ENCODE measurements at regions not wholly inside any gene's neighbourhood (a gene's known extent, or its start where the extent isn't known, plus 50 kb on each side); places are given as distances from the start of the nearest gene placed in this dataset.

DNA sequence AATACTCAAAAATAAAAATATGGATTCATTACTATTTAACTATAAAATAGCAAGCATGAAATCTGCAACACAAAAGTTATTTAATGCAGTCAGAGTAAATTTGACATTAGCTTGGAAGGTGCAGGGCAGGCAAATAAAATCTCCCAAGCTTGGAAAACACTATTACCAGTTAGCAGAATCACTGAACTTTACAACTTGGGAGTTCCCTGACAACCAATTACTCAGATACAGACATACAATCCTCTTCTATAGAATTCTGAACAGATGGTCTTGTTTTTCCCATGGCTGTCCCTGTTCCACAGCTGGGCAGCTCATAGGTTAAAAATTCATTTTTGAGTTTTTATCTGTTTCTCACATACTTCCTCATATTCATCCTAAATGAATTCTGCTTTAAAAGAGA, 1002.6 kb downstream of the SORCS3 start:
- Histone ChIP-seq H3K9me1 (ENCODE audit: control insufficient read depth, extremely low read depth, insufficient read depth, low read length) (no peaks in the 10 kb centered on the region), H3K4me3 (ENCODE audit: control insufficient read depth in 2 of 3, extremely low read depth in 1 of 3, insufficient read depth in 2 of 3, low read depth in 1 of 3, low read length in 3 of 3) (no peak overlapping the region), H2AFZ (ENCODE audit: control insufficient read depth, low read length) (no peak overlapping the region), H3K4me1 (ENCODE audit: control insufficient read depth, extremely low read depth, insufficient read depth, low read length) (no peaks in the 10 kb centered on the region), H4K20me1 (ENCODE audit: control insufficient read depth, extremely low read depth, insufficient read depth, low read length) (no peaks in the 10 kb centered on the region), H3K9me3 (ENCODE audit: control insufficient read depth, low read depth, low read length) (no peaks in the 10 kb centered on the region), H3K9ac (ENCODE audit: control insufficient read depth, extremely low read depth, insufficient read depth, low read length) (no peak overlapping the region), H3K4me2 (ENCODE audit: control insufficient read depth, extremely low read depth, insufficient read depth, low read depth, low read length) (no peak overlapping the region), H3K27ac (ENCODE audit: control insufficient read depth, insufficient read depth, low read length) (no peak overlapping the region), H3K36me3 (ENCODE audit: control insufficient read depth in 2 of 2, extremely low read depth in 1 of 2, insufficient read depth in 2 of 2, low read length in 2 of 2) (no peaks in the 10 kb centered on the region), H3K27me3 (ENCODE audit: control insufficient read depth, extremely low read depth, insufficient read depth, low read length) (no peaks in the 10 kb centered on the region), H3K79me2 (ENCODE audit: control insufficient read depth, insufficient read depth, low read length) (no peaks in the 10 kb centered on the region)
- FAIRE-seq (no peak), DNase-seq (ENCODE audit: low read depth, low spot score) (no peak)
- dilution Hi-C loops (cut with MboI; ENCODE audit: extremely low pct_ligation_motif_present, low sequenced_read_pairs) = no loop called here
- TF ChIP-seq, protein P1, sequence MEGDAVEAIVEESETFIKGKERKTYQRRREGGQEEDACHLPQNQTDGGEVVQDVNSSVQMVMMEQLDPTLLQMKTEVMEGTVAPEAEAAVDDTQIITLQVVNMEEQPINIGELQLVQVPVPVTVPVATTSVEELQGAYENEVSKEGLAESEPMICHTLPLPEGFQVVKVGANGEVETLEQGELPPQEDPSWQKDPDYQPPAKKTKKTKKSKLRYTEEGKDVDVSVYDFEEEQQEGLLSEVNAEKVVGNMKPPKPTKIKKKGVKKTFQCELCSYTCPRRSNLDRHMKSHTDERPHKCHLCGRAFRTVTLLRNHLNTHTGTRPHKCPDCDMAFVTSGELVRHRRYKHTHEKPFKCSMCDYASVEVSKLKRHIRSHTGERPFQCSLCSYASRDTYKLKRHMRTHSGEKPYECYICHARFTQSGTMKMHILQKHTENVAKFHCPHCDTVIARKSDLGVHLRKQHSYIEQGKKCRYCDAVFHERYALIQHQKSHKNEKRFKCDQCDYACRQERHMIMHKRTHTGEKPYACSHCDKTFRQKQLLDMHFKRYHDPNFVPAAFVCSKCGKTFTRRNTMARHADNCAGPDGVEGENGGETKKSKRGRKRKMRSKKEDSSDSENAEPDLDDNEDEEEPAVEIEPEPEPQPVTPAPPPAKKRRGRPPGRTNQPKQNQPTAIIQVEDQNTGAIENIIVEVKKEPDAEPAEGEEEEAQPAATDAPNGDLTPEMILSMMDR (optimal IDR thresholded peaks at IDR 0.05 in 1 of 3, IDR thresholded peaks at IDR 0.05 in 1 of 3, conservative IDR thresholded peaks at IDR 0.05 in 1 of 3; ENCODE audit: extremely low read depth in 1 of 3, insufficient read depth in 2 of 3, low read length in 3 of 3) = no peak
- TF ChIP-seq EZH2 (IDR thresholded peaks at IDR 0.05; ENCODE audit: low read length) = no peak

DNA sequence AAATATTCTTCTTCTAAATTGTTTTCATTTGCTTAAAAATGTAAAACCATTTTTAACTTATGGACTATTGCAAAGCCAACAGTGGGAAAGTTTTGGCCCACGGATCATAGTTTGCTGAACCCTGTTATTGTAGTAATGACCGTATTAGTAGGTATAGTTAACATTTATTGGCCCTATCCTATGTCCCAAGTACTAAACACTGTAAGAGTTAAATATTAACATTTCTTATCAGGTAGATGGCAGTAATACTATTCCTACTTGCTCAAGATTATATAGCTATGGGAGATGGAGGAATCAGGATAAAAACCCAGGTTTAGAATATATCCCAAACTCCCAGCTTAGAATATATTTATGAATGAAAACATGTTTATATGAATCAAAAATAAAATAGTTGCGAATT, 993.2 kb downstream of the SORCS3 start:
- Histone ChIP-seq H2AFZ (ENCODE audit: control insufficient read depth, low read length) (no peak overlapping the region), H3K4me3 (ENCODE audit: control insufficient read depth in 2 of 3, extremely low read depth in 1 of 3, insufficient read depth in 2 of 3, low read depth in 1 of 3, low read length in 3 of 3) (no peak overlapping the region), H3K36me3 (ENCODE audit: control insufficient read depth in 2 of 2, extremely low read depth in 1 of 2, insufficient read depth in 2 of 2, low read length in 2 of 2) (no peaks in the 10 kb centered on the region), H3K4me1 (ENCODE audit: control insufficient read depth, extremely low read depth, insufficient read depth, low read length) (no peaks in the 10 kb centered on the region), H3K27me3 (ENCODE audit: control insufficient read depth, extremely low read depth, insufficient read depth, low read length) (no peaks in the 10 kb centered on the region), H3K27ac (ENCODE audit: control insufficient read depth, insufficient read depth, low read length) (no peak overlapping the region), H3K9ac (ENCODE audit: control insufficient read depth, extremely low read depth, insufficient read depth, low read length) (no peak overlapping the region), H3K4me2 (ENCODE audit: control insufficient read depth, extremely low read depth, insufficient read depth, low read depth, low read length) (no peak overlapping the region), H3K9me3 (ENCODE audit: control insufficient read depth, low read depth, low read length) (no peaks in the 10 kb centered on the region), H4K20me1 (ENCODE audit: control insufficient read depth, extremely low read depth, insufficient read depth, low read length) (no peaks in the 10 kb centered on the region), H3K9me1 (ENCODE audit: control insufficient read depth, extremely low read depth, insufficient read depth, low read length) (no peaks in the 10 kb centered on the region), H3K79me2 (ENCODE audit: control insufficient read depth, insufficient read depth, low read length) (no peaks in the 10 kb centered on the region)
- DNase-seq (ENCODE audit: low read depth, low spot score) (no peak), FAIRE-seq (no peak)
- TF ChIP-seq EZH2 (IDR thresholded peaks at IDR 0.05; ENCODE audit: low read length) = no peak
- TF ChIP-seq, protein P1 (optimal IDR thresholded peaks at IDR 0.05 in 1 of 3, IDR thresholded peaks at IDR 0.05 in 1 of 3, conservative IDR thresholded peaks at IDR 0.05 in 1 of 3; ENCODE audit: extremely low read depth in 1 of 3, insufficient read depth in 2 of 3, low read length in 3 of 3) = no peak
- dilution Hi-C loops (cut with MboI; ENCODE audit: extremely low pct_ligation_motif_present, low sequenced_read_pairs) = no loop called here

Measured in keratinocyte (primary cell).